ENCODE measurements at regions not wholly inside any gene's neighbourhood (a gene's known extent, or its start where the extent isn't known, plus 50 kb on each side); places are given as distances from the start of the nearest gene placed in this dataset.

- DNase-seq = no peak
Measured at GRCh38 chr2:7773362-7774360, 856.4 kb downstream of the RNF144A start.

- DNase-seq = no peak
Measured at GRCh38 chr2:7774481-7774880, 857.3 kb downstream of the RNF144A start.

GRCh38 chr2:7777668-7778067, 860.5 kb downstream of the RNF144A start:
- no peak for DNase-seq

- no peak for DNase-seq
Measured at GRCh38 chr2:7780321-7780720, 863.1 kb downstream of the RNF144A start.

- DNase-seq = no peak
Measured at GRCh38 chr2:7785700-7786099, 868.5 kb downstream of the RNF144A start.

- DNase-seq = no peak
Measured at GRCh38 chr2:7788736-7789135, 871.5 kb downstream of the RNF144A start.

- DNase-seq = peak; percentile 91
Measured at GRCh38 chr2:7792031-7792651, 874.9 kb downstream of the RNF144A start.

GRCh38 chr2:7795778-7796563, 878.8 kb downstream of the RNF144A start:
- no peak for DNase-seq

- no peak for DNase-seq
Measured at GRCh38 chr2:7800031-7800430, 881.8 kb upstream of the ID2 start.

GRCh38 chr2:7801212-7801611, 880.6 kb upstream of the ID2 start:
- DNase-seq = no peak

- DNase-seq = no peak
Measured at GRCh38 chr2:7803515-7803914, 878.3 kb upstream of the ID2 start.

GRCh38 chr2:7809640-7810039, 872.2 kb upstream of the ID2 start:
- no peak for DNase-seq

GRCh38 chr2:7811073-7811472, 870.8 kb upstream of the ID2 start:
- DNase-seq = no peak

GRCh38 chr2:7812231-7812995, 869.4 kb upstream of the ID2 start:
- no peak for DNase-seq

GRCh38 chr2:7813541-7814292, 868.1 kb upstream of the ID2 start:
- DNase-seq = no peak

- DNase-seq = no peak
Measured at GRCh38 chr2:7815726-7816125, 866.1 kb upstream of the ID2 start.

GRCh38 chr2:7816233-7816632, 865.6 kb upstream of the ID2 start:
- DNase-seq = no peak

GRCh38 chr2:7816944-7817343, 864.9 kb upstream of the ID2 start:
- DNase-seq = no peak

GRCh38 chr2:7819316-7819715, 862.5 kb upstream of the ID2 start:
- no peak for DNase-seq

- no peak for DNase-seq
Measured at GRCh38 chr2:7819850-7820249, 862.0 kb upstream of the ID2 start.

- no peak for DNase-seq
Measured at GRCh38 chr2:7824211-7824610, 857.6 kb upstream of the ID2 start.
